ENCODE measurements at regions not wholly inside any gene's neighbourhood (a gene's known extent, or its start where the extent isn't known, plus 50 kb on each side); places are given as distances from the start of the nearest gene placed in this dataset.

DNA sequence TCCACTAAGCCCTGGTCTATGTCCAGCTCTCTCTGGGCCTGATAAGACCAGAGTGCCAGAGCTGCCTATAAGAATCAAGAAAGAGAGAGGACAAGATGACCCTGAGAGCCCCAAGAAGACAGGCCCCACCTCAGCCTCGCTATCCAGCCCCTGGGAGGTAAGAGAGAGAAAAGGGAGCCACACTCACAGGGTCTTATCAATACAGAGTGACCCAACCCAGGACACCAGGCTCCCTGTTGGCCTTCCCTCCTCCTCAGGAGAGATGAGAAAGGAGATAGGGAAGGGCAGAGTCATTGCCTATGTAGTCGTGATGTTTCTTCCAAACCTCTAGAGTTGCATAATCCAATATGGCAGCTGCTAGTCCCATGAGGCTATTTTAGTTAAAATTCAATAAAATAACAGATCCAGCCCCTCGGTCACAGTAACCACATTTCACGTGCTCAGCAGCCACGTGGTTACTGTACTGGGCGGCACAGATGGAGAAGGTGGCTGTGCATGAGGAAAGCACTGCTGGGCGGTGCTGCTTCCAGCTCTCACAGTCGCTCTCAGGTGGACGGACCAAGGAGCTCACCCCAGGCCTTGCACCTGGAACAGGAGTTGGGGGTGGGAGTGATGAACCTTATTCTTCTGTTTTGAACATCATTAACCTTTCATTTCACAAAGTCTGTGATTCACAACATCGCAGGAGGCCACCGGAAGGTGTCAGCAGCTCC, 525.8 kb downstream of the SHQ1 start:
- no peaks in the 10 kb centered on the region for H3K9me3 ChIP-seq (ENCODE audit: insufficient read depth, low read depth, low read length)
- no peak for FAIRE-seq
- no peaks in the 10 kb centered on the region for H3K36me3 ChIP-seq (ENCODE audit: insufficient read depth, low read length)
- peaks cover 8% of the 10 kb centered on the region for H3K27me3 Mint-ChIP-seq (ENCODE audit: low read depth, unreplicated experiment)
- no peak overlapping the region for H3K9ac ChIP-seq (ENCODE audit: low read length)
- peaks cover 18% of the 10 kb centered on the region for H3K4me1 ChIP-seq (ENCODE audit: insufficient read depth, low read length)
- H3K27ac Mint-ChIP-seq (ENCODE audit: unreplicated experiment), result no peak overlapping the region
- H3K4me1 Mint-ChIP-seq (ENCODE audit: low read depth, unreplicated experiment), result peaks cover 2% of the 10 kb centered on the region
- peaks cover 12% of the 10 kb centered on the region for H3K27me3 ChIP-seq (ENCODE audit: insufficient read depth, low read length)
- no peak for TF ChIP-seq EZH2 (IDR thresholded peaks at IDR 0.05; ENCODE audit: insufficient read depth, low read length)
- H2AFZ ChIP-seq (ENCODE audit: low read depth, low read length), result no peak overlapping the region
- H3K4me3 Mint-ChIP-seq (ENCODE audit: unreplicated experiment), result no peak overlapping the region
- H4K20me1 ChIP-seq (ENCODE audit: insufficient read depth, low read length), result no peaks in the 10 kb centered on the region
- H3K79me2 ChIP-seq (ENCODE audit: insufficient read depth, low read length), result no peaks in the 10 kb centered on the region
- H3K36me3 Mint-ChIP-seq (ENCODE audit: low read depth, unreplicated experiment), result no peaks in the 10 kb centered on the region
- no peak overlapping the region for H3K4me2 ChIP-seq (ENCODE audit: low read length)
- no peak for DNase-seq (ENCODE audit: low read depth)
- H3K9me3 Mint-ChIP-seq (ENCODE audit: unreplicated experiment), result peaks cover 10% of the 10 kb centered on the region
- H3K4me3 ChIP-seq (ENCODE audit: insufficient read depth, low read depth, low read length), result no peak overlapping the region
- no peak overlapping the region for H3K27ac ChIP-seq (ENCODE audit: low read depth, low read length)

- H3K79me2 ChIP-seq (ENCODE audit: insufficient read depth, low read length), result no peaks in the 10 kb centered on the region
- FAIRE-seq, result no peak
- H4K20me1 ChIP-seq (ENCODE audit: insufficient read depth, low read length), result no peaks in the 10 kb centered on the region
- H3K27ac ChIP-seq (ENCODE audit: low read depth, low read length), result no peak overlapping the region
- H3K4me2 ChIP-seq (ENCODE audit: low read length), result no peak overlapping the region
- no peaks in the 10 kb centered on the region for H3K9me3 ChIP-seq (ENCODE audit: insufficient read depth, low read depth, low read length)
- no peak overlapping the region for H2AFZ ChIP-seq (ENCODE audit: low read depth, low read length)
- Mint-ChIP-seq H3K4me3 (ENCODE audit: unreplicated experiment) (no peak overlapping the region), H3K4me1 (ENCODE audit: low read depth, unreplicated experiment) (peaks cover 2% of the 10 kb centered on the region), H3K9me3 (ENCODE audit: unreplicated experiment) (peaks cover 5% of the 10 kb centered on the region), H3K36me3 (ENCODE audit: low read depth, unreplicated experiment) (no peaks in the 10 kb centered on the region), H3K27me3 (ENCODE audit: low read depth, unreplicated experiment) (peaks cover 12% of the 10 kb centered on the region), H3K27ac (ENCODE audit: unreplicated experiment) (no peak overlapping the region)
- DNase-seq (ENCODE audit: low read depth), result no peak
- H3K27me3 ChIP-seq (ENCODE audit: insufficient read depth, low read length), result peaks cover 12% of the 10 kb centered on the region
- H3K4me1 ChIP-seq (ENCODE audit: insufficient read depth, low read length), result peaks cover 21% of the 10 kb centered on the region
- no peaks in the 10 kb centered on the region for H3K36me3 ChIP-seq (ENCODE audit: insufficient read depth, low read length)
- TF ChIP-seq, protein P1, sequence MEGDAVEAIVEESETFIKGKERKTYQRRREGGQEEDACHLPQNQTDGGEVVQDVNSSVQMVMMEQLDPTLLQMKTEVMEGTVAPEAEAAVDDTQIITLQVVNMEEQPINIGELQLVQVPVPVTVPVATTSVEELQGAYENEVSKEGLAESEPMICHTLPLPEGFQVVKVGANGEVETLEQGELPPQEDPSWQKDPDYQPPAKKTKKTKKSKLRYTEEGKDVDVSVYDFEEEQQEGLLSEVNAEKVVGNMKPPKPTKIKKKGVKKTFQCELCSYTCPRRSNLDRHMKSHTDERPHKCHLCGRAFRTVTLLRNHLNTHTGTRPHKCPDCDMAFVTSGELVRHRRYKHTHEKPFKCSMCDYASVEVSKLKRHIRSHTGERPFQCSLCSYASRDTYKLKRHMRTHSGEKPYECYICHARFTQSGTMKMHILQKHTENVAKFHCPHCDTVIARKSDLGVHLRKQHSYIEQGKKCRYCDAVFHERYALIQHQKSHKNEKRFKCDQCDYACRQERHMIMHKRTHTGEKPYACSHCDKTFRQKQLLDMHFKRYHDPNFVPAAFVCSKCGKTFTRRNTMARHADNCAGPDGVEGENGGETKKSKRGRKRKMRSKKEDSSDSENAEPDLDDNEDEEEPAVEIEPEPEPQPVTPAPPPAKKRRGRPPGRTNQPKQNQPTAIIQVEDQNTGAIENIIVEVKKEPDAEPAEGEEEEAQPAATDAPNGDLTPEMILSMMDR (IDR thresholded peaks at IDR 0.05; ENCODE audit: insufficient read depth, low read depth, low read length), result no peak
- no peak for TF ChIP-seq EZH2 (IDR thresholded peaks at IDR 0.05; ENCODE audit: insufficient read depth, low read length)
- H3K4me3 ChIP-seq (ENCODE audit: insufficient read depth, low read depth, low read length), result no peak overlapping the region
- no peak overlapping the region for H3K9ac ChIP-seq (ENCODE audit: low read length)
Measured at GRCh38 chr3:72320955-72321303, 527.3 kb downstream of the SHQ1 start.

DNA sequence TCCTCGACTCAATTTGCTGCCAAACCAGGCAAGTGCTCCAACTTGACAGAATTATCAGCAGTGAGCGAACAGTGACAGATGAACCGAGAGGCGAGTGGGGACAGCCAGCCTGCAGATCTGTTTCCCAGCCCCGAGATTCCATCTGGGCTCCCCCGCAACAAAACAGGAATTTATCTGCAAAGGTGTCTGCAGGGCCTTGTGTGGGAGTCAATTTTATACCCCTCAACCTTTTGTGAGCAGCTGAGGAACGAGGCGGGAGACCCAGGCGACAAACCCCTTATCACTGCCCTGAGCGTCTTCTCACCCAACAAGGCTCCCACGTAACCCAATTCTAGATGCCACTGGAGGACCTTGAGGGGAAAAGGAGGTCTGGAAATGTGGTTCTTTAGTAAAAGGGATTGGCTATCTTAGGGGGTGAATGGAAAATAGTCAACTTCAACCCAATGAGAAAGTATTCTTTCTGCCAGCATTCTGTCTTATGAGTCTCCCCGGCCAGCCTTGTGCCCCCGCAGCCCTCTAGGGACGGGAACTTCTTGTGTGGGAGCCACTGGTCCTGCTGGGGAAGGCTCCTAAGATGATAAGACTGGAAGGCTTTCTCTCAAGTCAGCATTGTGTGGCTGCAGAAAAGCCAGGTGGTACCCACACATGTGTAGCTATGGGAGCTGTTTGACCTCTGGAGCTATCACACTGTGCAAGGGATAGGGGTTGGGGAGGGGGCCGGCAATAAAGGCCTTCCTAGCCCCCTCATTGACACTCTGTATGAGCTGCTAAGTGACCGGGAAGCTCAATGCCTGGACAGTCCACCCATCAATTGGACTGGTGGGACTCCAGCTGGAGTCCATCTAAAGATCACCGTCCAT, 527.9 kb downstream of the SHQ1 start:
- no peaks in the 10 kb centered on the region for H3K36me3 Mint-ChIP-seq (ENCODE audit: low read depth, unreplicated experiment)
- no peak for FAIRE-seq
- H3K4me3 Mint-ChIP-seq (ENCODE audit: unreplicated experiment), result no peak overlapping the region

More for the DNA sequence above, 527.9 kb downstream of the SHQ1 start:
- peaks cover 2% of the 10 kb centered on the region for H3K4me1 Mint-ChIP-seq (ENCODE audit: low read depth, unreplicated experiment)
- TF ChIP-seq, protein P1 (IDR thresholded peaks at IDR 0.05; ENCODE audit: insufficient read depth, low read depth, low read length), result no peak
- no peak for TF ChIP-seq EZH2 (IDR thresholded peaks at IDR 0.05; ENCODE audit: insufficient read depth, low read length)
- H3K9me3 Mint-ChIP-seq (ENCODE audit: unreplicated experiment), result peaks cover 5% of the 10 kb centered on the region
- no peak overlapping the region for H3K9ac ChIP-seq (ENCODE audit: low read length)
- H3K27ac Mint-ChIP-seq (ENCODE audit: unreplicated experiment), result no peak overlapping the region
- peaks cover 9% of the 10 kb centered on the region for H3K27me3 ChIP-seq (ENCODE audit: insufficient read depth, low read length)
- no peak overlapping the region for H3K4me2 ChIP-seq (ENCODE audit: low read length)
- no peaks in the 10 kb centered on the region for H3K9me3 ChIP-seq (ENCODE audit: insufficient read depth, low read depth, low read length)
- peaks cover 18% of the 10 kb centered on the region for H3K27me3 Mint-ChIP-seq (ENCODE audit: low read depth, unreplicated experiment)
- H3K4me3 ChIP-seq (ENCODE audit: insufficient read depth, low read depth, low read length), result no peak overlapping the region
- DNase-seq (ENCODE audit: low read depth), result no peak
- no peaks in the 10 kb centered on the region for H4K20me1 ChIP-seq (ENCODE audit: insufficient read depth, low read length)
- H3K79me2 ChIP-seq (ENCODE audit: insufficient read depth, low read length), result no peaks in the 10 kb centered on the region
- no peak overlapping the region for H3K27ac ChIP-seq (ENCODE audit: low read depth, low read length)
- peaks cover 21% of the 10 kb centered on the region for H3K4me1 ChIP-seq (ENCODE audit: insufficient read depth, low read length)
- H2AFZ ChIP-seq (ENCODE audit: low read depth, low read length), result no peak overlapping the region
- H3K36me3 ChIP-seq (ENCODE audit: insufficient read depth, low read length), result no peaks in the 10 kb centered on the region

All from astrocyte (in vitro differentiated cells and primary cell).